SU-DHL-6 (cell line): ENCODE measurements at regions not wholly inside any gene's neighbourhood (a gene's known extent, or its start where the extent isn't known, plus 50 kb on each side); places are given as distances from the start of the nearest gene placed in this dataset.

Experiments used
- H2AFZ ChIP-seq: fragments of 200-600 bp; sonication (generic); 2 replicates; pipeline ENCODE4 v1.6.1; 2014; ENCODE audit warnings: low read depth, mild to moderate bottlenecking, moderate library complexity, mixed read lengths, antibody characterized with exemption, low read length; ENCODE audit not compliant: severe bottlenecking
- H3F3A ChIP-seq: fragments of 200-600 bp; shearing (Covaris generic); 2 replicates; pipeline ENCODE4 v1.6.0; 2016; ENCODE audit warnings: antibody characterized with exemption, mild to moderate bottlenecking; ENCODE audit not compliant: insufficient read depth
- H3K27ac ChIP-seq: fragments of 200-600 bp; sonication (generic); 2 replicates; pipeline ENCODE4 v1.5.1; 2016; ENCODE audit warnings: low read depth, mild to moderate bottlenecking, low read length, moderate library complexity, mixed read lengths
- H3K27me3 ChIP-seq: fragments of 200-600 bp; sonication (generic), shearing (Covaris generic); 2 replicates; pipeline ENCODE4 v1.6.0; 2014; ENCODE audit warnings: mild to moderate bottlenecking, low read length
- H3K36me3 ChIP-seq: fragments of 200-600 bp; sonication (generic); 2 replicates; pipeline ENCODE4 v1.6.1; 2014; ENCODE audit warnings: mild to moderate bottlenecking, low read length, mixed read lengths
- H3K4me2 ChIP-seq: fragments of 300-600, 200-600 bp; shearing (Covaris generic), sonication (generic); 2 replicates; pipeline ENCODE4 v1.6.0; 2014; ENCODE audit warnings: low read length, low read depth, mild to moderate bottlenecking; ENCODE audit not compliant: poor library complexity, severe bottlenecking
- H3K4me3 ChIP-seq: fragments of 200-600 bp; sonication (generic); 2 replicates; pipeline ENCODE4 v1.5.1; 2014; ENCODE audit warnings: antibody characterized with exemption, low read length, mild to moderate bottlenecking, mixed read lengths; ENCODE audit not compliant: insufficient read depth, poor library complexity, severe bottlenecking
- H3K79me2 ChIP-seq: fragments of 200-600 bp; sonication (generic); 2 replicates; pipeline ENCODE4 v1.6.1; 2014; ENCODE audit warnings: mild to moderate bottlenecking, low read length, moderate library complexity; ENCODE audit not compliant: insufficient read depth
- H3K9ac ChIP-seq: fragments of 200-600 bp; sonication (generic); 2 replicates; pipeline ENCODE4 v1.7.0; 2014; ENCODE audit warnings: mild to moderate bottlenecking, low read length
- H3K9me2 ChIP-seq: fragments of 200-600 bp; sonication (generic); replicated peaks from 2 replicates; pipeline ENCODE4 v1.6.1; 2014; ENCODE audit warnings: low read length; ENCODE audit not compliant: insufficient read depth
- H3K9me3 ChIP-seq: fragments of 200-600 bp; sonication (generic); 2 replicates; pipeline ENCODE4 v1.6.1; 2014; ENCODE audit warnings: low read length, mixed read lengths; ENCODE audit not compliant: insufficient read depth
- H4K20me1 ChIP-seq: fragments of 200-600 bp; sonication (generic); 2 replicates; pipeline ENCODE4 v1.6.1; 2014; ENCODE audit warnings: low read depth, mild to moderate bottlenecking, antibody characterized with exemption, low read length, moderate library complexity, mixed read lengths
- EZH2phosphoT487 ChIP-seq: fragments of 200-600 bp; sonication (generic), shearing (Covaris generic); conservative IDR thresholded peaks from 2 replicates; pipeline ENCODE4 v1.6.1; 2018; ENCODE audit warnings: mild to moderate bottlenecking, antibody characterized with exemption, low read length, moderate library complexity, mixed read lengths
- TF ChIP-seq, protein P1 (sequence below): fragments of 200-600 bp; sonication (generic); IDR thresholded peaks from one replicate; pipeline ENCODE4 v1.5.1; 2017; ENCODE audit warnings: antibody characterized with exemption, mild to moderate bottlenecking, low read length, moderate library complexity; ENCODE audit not compliant: insufficient read depth, poor library complexity, severe bottlenecking

DNA sequence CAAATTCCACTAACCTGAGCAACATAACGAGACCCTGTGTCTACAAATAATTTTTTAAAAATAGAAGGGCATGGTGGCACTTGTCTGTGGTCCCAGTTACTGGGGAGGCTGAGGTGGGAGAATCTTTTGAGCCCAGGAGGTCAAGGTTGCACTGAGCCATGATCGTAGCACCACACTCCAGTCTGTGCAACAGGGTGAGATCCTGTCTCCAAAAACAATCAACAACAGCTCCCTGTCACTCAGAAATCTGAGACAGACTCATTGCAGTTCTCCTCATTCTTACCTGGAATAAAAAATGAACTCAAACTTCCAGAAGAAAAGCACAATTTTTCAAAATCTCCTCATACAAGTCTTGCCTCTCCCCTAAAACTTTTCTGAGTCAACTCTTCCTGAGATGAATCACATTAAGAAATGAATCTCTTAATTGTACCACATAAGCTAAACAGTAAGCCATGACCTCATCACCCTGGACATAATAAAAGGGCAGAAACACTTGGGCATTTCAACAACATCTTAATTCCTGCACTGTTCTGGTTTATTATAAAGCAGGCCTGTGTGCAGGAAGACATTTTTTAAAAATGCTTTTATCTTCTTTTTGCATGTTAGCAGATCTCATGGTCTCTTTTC, 214.3 kb upstream of the CDKN3 start:
- no peak for TF ChIP-seq EZH2phosphoT487
- no peaks in the 10 kb centered on the region for H3K36me3 ChIP-seq

DNA sequence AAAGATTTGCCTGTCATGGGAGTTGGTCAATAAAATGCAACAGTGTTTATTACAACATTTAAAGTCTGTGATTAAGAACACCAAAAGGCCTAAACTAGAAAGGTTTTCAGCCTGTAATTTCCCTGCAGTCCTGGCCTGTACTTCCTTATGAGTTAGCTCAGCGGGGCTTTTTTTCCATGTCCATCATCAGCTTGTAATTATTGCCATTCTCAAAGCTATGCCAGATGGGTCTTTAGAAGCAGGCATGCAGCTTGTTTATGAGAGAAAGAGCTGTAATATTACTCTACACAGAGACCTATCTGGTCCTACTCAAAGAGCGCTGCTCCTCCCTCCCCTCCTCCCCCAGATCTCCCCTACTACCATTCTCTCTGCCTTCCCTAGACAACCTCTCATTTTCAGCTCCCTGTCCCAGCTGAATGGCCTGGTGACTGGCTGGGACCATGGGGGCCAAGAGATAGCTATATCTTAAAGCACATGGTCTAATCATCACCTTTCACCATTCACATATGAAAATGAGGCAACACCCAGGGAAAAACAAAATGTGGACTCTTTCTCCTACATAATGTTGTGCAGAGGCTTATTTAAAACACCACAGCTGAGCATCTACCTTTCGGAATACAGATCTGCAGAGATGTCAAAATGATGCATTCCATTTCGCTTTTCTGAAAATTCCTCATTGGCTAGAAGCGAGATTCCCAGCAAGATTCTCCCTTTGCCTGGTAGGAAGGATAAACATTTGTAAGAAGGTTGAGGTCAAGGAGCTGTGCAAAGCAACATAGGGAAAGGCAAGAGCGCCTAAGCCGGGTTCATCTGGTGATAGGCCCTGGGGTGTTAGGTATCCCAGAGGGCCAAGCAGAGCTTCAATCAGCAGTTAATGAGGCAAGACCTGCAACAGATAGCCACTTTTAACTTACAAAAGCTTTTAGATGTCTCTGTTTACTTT, 209.7 kb upstream of the CDKN3 start:
- no peak overlapping the region for H2AFZ ChIP-seq
- H3K4me3 ChIP-seq, result no peak overlapping the region
- no peaks in the 10 kb centered on the region for H3K79me2 ChIP-seq

More for the DNA sequence above, 214.3 kb upstream of the CDKN3 start:
- H3K79me2 ChIP-seq, result no peaks in the 10 kb centered on the region
- no peaks in the 10 kb centered on the region for H4K20me1 ChIP-seq
- H3K9ac ChIP-seq, result no peak overlapping the region
- no peaks in the 10 kb centered on the region for H3K27me3 ChIP-seq
- no peak overlapping the region for H3K27ac ChIP-seq
- H3K4me3 ChIP-seq, result no peak overlapping the region
- H3K9me2 ChIP-seq, result no peaks in the 10 kb centered on the region
- H2AFZ ChIP-seq, result no peak overlapping the region
- no peaks in the 10 kb centered on the region for H3F3A ChIP-seq
- H3K9me3 ChIP-seq, result no peaks in the 10 kb centered on the region
- H3K4me2 ChIP-seq, result no peak overlapping the region

DNA sequence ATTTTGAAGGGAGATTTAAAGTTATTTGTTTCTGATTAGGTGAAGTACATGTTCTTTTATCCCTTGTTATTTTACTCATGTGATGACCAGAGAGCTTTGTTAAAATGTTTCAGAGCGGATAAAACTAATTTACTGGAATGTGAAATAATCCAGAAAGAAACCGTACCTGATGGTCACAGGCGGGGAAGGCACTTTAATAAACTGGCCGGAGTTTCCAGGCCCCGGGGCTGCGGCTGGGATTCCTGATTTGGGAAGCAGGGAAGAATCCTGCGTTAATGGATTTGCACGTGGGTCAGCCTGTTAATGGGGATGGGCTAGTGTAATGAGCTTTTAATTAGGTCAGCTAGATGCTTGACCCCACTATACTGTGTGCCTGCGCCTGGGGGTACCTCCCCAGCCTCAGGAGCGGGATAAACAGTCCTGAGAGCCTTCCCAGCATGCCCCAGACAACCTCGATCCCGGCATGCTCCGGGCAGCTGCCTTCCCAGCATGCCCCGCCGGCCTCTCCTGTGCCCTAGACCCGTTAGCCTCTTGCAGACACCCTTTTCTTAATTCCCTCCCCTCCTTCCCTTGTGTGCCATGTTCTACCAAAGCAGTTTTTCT, 208.6 kb upstream of the CDKN3 start:
- Histone ChIP-seq H3K79me2 (no peaks in the 10 kb centered on the region), H3K9me2 (no peaks in the 10 kb centered on the region), H3K36me3 (no peaks in the 10 kb centered on the region), H3K9me3 (no peaks in the 10 kb centered on the region), H3F3A (no peaks in the 10 kb centered on the region), H3K27me3 (no peaks in the 10 kb centered on the region), H3K27ac (no peak overlapping the region), H3K4me2 (no peak overlapping the region), H3K4me3 (no peak overlapping the region), H4K20me1 (no peaks in the 10 kb centered on the region), H3K9ac (no peak overlapping the region), H2AFZ (no peak overlapping the region)
- TF ChIP-seq, protein P1, sequence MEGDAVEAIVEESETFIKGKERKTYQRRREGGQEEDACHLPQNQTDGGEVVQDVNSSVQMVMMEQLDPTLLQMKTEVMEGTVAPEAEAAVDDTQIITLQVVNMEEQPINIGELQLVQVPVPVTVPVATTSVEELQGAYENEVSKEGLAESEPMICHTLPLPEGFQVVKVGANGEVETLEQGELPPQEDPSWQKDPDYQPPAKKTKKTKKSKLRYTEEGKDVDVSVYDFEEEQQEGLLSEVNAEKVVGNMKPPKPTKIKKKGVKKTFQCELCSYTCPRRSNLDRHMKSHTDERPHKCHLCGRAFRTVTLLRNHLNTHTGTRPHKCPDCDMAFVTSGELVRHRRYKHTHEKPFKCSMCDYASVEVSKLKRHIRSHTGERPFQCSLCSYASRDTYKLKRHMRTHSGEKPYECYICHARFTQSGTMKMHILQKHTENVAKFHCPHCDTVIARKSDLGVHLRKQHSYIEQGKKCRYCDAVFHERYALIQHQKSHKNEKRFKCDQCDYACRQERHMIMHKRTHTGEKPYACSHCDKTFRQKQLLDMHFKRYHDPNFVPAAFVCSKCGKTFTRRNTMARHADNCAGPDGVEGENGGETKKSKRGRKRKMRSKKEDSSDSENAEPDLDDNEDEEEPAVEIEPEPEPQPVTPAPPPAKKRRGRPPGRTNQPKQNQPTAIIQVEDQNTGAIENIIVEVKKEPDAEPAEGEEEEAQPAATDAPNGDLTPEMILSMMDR, result no peak
- no peak for TF ChIP-seq EZH2phosphoT487

More for the DNA sequence above, 209.7 kb upstream of the CDKN3 start:
- Histone ChIP-seq H3K27me3 (no peaks in the 10 kb centered on the region), H4K20me1 (no peaks in the 10 kb centered on the region), H3F3A (no peaks in the 10 kb centered on the region), H3K36me3 (no peaks in the 10 kb centered on the region), H3K9me2 (no peaks in the 10 kb centered on the region), H3K27ac (no peak overlapping the region), H3K4me2 (no peak overlapping the region), H3K9ac (no peak overlapping the region), H3K9me3 (no peaks in the 10 kb centered on the region)
- TF ChIP-seq, protein P1, result no peak
- TF ChIP-seq EZH2phosphoT487, result no peak
